ENCODE measurements at regions not wholly inside any gene's neighbourhood (a gene's known extent, or its start where the extent isn't known, plus 50 kb on each side); places are given as distances from the start of the nearest gene placed in this dataset.

DNA sequence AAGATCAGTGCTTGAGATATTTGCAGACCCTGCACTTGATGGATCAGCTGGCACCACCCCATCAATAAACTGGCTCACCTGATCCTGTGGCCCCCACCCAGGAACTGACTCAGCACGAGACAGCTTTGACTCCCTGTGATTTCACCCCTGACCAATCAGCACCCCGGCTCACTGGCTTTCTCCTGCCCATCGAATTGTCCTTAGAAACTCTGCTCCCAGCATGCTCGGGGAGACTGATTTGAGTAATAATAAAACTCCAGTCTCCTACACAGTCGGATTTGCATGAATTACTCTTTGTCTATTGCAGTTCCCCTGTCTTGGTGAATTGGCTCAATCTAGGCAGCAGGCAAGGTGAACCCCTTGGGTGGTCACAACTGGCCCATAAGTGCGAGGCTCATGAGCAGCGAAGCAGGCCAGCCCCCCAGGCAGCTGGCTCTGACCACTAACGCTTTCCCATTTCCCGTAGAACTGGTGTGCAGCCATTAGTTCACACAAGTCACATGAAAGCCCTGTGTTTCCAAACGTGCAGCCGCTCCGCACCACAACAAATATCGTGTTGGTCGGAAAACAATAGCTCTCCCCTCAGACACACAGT is 79.6 kb downstream of the RSPH3 start:
- H3K36me3 ChIP-seq = no peaks in the 10 kb centered on the region
- H3K4me1 ChIP-seq (ENCODE audit: control insufficient read depth in 1 of 2, insufficient read depth in 1 of 2, low read depth in 1 of 2, low read length in 1 of 2) = peaks cover 0 to 3% of the 10 kb centered on the region in 2 experiments
- H3K27me3 ChIP-seq = no peaks in the 10 kb centered on the region
- H3K9me3 ChIP-seq = no peaks in the 10 kb centered on the region
- TF ChIP-seq, protein P1, sequence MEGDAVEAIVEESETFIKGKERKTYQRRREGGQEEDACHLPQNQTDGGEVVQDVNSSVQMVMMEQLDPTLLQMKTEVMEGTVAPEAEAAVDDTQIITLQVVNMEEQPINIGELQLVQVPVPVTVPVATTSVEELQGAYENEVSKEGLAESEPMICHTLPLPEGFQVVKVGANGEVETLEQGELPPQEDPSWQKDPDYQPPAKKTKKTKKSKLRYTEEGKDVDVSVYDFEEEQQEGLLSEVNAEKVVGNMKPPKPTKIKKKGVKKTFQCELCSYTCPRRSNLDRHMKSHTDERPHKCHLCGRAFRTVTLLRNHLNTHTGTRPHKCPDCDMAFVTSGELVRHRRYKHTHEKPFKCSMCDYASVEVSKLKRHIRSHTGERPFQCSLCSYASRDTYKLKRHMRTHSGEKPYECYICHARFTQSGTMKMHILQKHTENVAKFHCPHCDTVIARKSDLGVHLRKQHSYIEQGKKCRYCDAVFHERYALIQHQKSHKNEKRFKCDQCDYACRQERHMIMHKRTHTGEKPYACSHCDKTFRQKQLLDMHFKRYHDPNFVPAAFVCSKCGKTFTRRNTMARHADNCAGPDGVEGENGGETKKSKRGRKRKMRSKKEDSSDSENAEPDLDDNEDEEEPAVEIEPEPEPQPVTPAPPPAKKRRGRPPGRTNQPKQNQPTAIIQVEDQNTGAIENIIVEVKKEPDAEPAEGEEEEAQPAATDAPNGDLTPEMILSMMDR (IDR thresholded peaks at IDR 0.05) = no peak
- H3K4me3 ChIP-seq (ENCODE audit: low read depth in 1 of 2, low read length in 1 of 2) = no peak overlapping the region
- no peak overlapping the region for H3K27ac ChIP-seq

DNA sequence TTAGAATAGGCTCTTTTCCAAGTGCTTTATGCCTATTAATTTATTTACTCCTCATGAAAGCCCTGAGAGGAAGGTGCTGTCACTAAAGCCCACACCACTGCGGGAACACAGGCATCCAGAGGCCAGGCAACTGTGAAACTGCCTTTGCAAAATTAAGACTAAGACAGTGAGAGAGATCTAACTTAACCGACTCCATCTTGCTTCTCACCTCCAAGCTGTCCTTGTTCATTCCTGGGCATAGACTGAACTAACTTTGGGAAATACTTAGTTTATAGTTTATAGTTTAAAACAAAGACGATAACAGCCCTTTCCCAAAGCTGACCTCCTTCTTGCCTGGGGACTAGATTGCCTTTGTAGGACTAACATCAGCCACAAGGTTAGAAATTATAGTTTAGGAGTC is 80.1 kb downstream of the RSPH3 start:
- H3K27ac ChIP-seq = no peak overlapping the region
- H3K4me1 ChIP-seq (ENCODE audit: control insufficient read depth in 1 of 2, insufficient read depth in 1 of 2, low read depth in 1 of 2, low read length in 1 of 2) = peaks cover 0 to 3% of the 10 kb centered on the region in 2 experiments
- H3K9me3 ChIP-seq = no peaks in the 10 kb centered on the region
- no peak overlapping the region for H3K4me3 ChIP-seq (ENCODE audit: low read depth in 1 of 2, low read length in 1 of 2)
- H3K36me3 ChIP-seq = no peaks in the 10 kb centered on the region
- TF ChIP-seq, protein P1 (IDR thresholded peaks at IDR 0.05) = no peak
- H3K27me3 ChIP-seq = no peaks in the 10 kb centered on the region

DNA sequence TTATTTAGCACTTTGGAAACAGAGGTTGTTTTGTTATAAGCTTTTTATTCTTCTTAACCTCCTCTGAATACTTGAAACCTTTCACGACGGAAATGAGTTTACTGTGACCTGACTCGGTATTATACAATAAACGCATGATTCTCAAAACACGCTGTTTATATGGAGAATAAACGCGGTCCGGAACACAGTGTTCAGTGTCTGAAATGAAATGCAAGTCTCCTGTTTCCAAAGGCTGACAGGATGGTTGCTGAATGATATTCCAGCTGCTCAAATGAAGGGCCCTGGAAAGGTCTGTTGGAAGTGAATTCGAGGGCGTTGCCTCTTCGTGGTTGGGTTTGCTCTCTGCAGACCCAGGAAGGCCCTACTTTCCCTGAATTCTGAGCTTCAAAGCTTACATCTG is 83.4 kb downstream of the RSPH3 start:
- Histone ChIP-seq H3K4me3 (ENCODE audit: low read depth in 1 of 2, low read length in 1 of 2) (no peak overlapping the region), H3K27ac (no peak overlapping the region), H3K27me3 (peaks cover 4% of the 10 kb centered on the region), H3K4me1 (ENCODE audit: control insufficient read depth in 1 of 2, insufficient read depth in 1 of 2, low read depth in 1 of 2, low read length in 1 of 2) (no peaks in the 10 kb centered on the region), H3K9me3 (no peaks in the 10 kb centered on the region), H3K36me3 (no peaks in the 10 kb centered on the region)
- TF ChIP-seq, protein P1 (IDR thresholded peaks at IDR 0.05) = no peak

DNA sequence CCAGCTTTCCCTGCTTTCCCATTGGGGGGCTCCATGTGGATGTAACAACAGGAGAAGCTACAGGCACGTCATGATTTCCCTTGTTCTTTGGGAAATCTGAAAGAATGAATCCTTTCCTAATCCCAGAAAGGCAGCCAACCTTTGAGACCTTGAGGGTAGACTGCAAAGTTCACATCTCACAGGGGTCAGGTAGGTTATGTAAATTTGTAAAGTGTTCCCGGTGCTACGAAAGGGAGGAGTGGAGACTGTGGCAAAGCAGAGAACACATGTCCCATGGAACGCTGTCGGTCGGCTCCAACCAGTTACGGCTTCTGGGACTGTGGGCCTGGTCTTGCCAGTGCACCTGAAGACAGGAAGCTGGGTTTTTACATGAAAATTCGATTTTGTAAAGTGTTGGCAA is 85.1 kb downstream of the RSPH3 start:
- H3K36me3 ChIP-seq = no peaks in the 10 kb centered on the region
- H3K4me1 ChIP-seq (ENCODE audit: control insufficient read depth in 1 of 2, insufficient read depth in 1 of 2, low read depth in 1 of 2, low read length in 1 of 2) = no peaks in the 10 kb centered on the region
- H3K27ac ChIP-seq = no peak overlapping the region
- TF ChIP-seq, protein P1 (IDR thresholded peaks at IDR 0.05) = no peak
- H3K4me3 ChIP-seq (ENCODE audit: low read depth in 1 of 2, low read length in 1 of 2) = no peak overlapping the region
- H3K27me3 ChIP-seq = peaks cover 21% of the 10 kb centered on the region
- H3K9me3 ChIP-seq = no peaks in the 10 kb centered on the region

DNA sequence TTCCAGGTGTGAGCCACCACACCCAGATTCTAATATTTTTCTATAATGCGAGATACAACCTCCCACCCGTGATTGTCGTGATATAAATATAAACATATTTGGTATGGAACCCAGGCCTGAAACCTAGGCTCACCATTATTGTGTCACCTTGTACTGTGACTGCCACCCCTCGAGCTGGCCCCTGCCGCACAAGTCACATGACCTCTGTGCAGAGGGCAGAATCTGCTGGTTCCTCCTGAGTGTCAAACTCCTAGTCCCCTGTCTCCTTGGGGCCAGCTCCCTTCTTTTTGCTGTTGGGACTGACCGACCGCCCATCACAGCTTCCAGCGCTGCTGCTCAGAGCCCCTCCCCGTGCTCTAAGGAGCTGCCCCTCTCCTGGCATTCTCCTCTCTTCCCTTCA is 86.4 kb downstream of the RSPH3 start:
- Histone ChIP-seq H3K27ac (no peak overlapping the region), H3K4me1 (ENCODE audit: control insufficient read depth in 1 of 2, insufficient read depth in 1 of 2, low read depth in 1 of 2, low read length in 1 of 2) (no peaks in the 10 kb centered on the region), H3K36me3 (no peaks in the 10 kb centered on the region), H3K9me3 (no peaks in the 10 kb centered on the region), H3K4me3 (ENCODE audit: low read depth in 1 of 2, low read length in 1 of 2) (no peak overlapping the region), H3K27me3 (peaks cover 24% of the 10 kb centered on the region)
- TF ChIP-seq, protein P1 (IDR thresholded peaks at IDR 0.05) = no peak

DNA sequence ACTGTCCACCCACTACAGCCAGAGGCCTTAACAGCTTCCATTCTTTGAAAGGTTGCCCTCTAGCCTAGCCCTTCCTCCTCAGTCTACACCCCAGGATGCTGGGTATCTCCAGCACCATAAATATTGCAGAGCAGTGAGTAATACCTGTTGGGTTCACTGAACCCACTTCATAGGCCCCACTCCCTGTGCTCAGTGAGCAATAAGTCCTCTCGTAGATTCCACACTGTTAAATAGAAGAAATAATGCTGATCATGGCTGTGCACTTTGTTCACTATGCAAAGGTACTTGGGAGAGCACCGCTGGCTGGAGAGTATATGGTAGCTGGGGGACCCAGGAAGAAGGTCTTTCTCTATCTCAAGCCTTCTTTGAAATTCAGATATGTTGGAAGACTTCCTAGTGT is 87.3 kb downstream of the RSPH3 start:
- Histone ChIP-seq H3K9me3 (no peaks in the 10 kb centered on the region), H3K4me3 (ENCODE audit: low read depth in 1 of 2, low read length in 1 of 2) (no peak overlapping the region), H3K27me3 (peaks cover 24% of the 10 kb centered on the region), H3K27ac (no peak overlapping the region), H3K36me3 (no peaks in the 10 kb centered on the region), H3K4me1 (ENCODE audit: control insufficient read depth in 1 of 2, insufficient read depth in 1 of 2, low read depth in 1 of 2, low read length in 1 of 2) (no peaks in the 10 kb centered on the region)
- TF ChIP-seq, protein P1 (IDR thresholded peaks at IDR 0.05) = no peak

Data from neutrophil (primary cell).